Smooth muscle cell (in vitro differentiated cells): ENCODE measurements at regions not wholly inside any gene's neighbourhood (a gene's known extent, or its start where the extent isn't known, plus 50 kb on each side); places are given as distances from the start of the nearest gene placed in this dataset.

Experiments
- DNase-seq: peaks from one replicate; lab custom pipeline; 2025; ENCODE audit not compliant: unreplicated experiment; lab: John Stamatoyannopoulos, UW
- H2AFZ ChIP-seq: fragments of 200-600 bp; sonication (generic); 2 replicates; pipeline ENCODE4 v1.6.0; 2016; ENCODE audit warnings: antibody characterized with exemption, low read depth, mild to moderate bottlenecking
- H3F3A ChIP-seq: fragments of 200-600 bp; sonication (generic); 2 replicates; pipeline ENCODE4 v1.6.0; 2017; ENCODE audit warnings: antibody characterized with exemption, low read depth
- H3K27ac ChIP-seq: fragments of 200-600 bp; sonication (generic); 2 replicates; pipeline ENCODE4 v1.5.1; 2016; ENCODE audit warnings: low read depth, mild to moderate bottlenecking
- H3K27me3 ChIP-seq: fragments of 200-600 bp; sonication (generic); 2 replicates; pipeline ENCODE4 v1.6.1; 2016; ENCODE audit warnings: low read depth, mild to moderate bottlenecking
- H3K36me3 ChIP-seq: fragments of 200-600 bp; sonication (generic); 2 replicates; pipeline ENCODE4 v1.5.1; 2016; ENCODE audit warnings: low read depth
- H3K4me1 ChIP-seq: fragments of 200-600 bp; sonication (generic); 2 replicates; pipeline ENCODE4 v1.5.1; 2016; ENCODE audit warnings: low read depth
- H3K4me2 ChIP-seq: fragments of 200-600 bp; sonication (generic); 2 replicates; pipeline ENCODE4 v1.6.0; 2016; ENCODE audit warnings: mild to moderate bottlenecking
- H3K4me3 ChIP-seq: fragments of 200-600 bp; sonication (generic); 2 replicates; pipeline ENCODE4 v1.5.1; 2016; ENCODE audit warnings: mild to moderate bottlenecking
- H3K79me2 ChIP-seq: fragments of 200-600 bp; sonication (generic); 2 replicates; pipeline ENCODE4 v1.6.0; 2016; ENCODE audit warnings: low read depth, mild to moderate bottlenecking
- H3K9ac ChIP-seq: fragments of 200-600 bp; sonication (generic); 2 replicates; pipeline ENCODE4 v1.6.0; 2016; ENCODE audit warnings: low read depth
- H3K9me3 ChIP-seq: fragments of 200-600 bp; sonication (generic); replicated peaks from 2 replicates; pipeline ENCODE4 v1.5.1; 2016; ENCODE audit warnings: low read depth
- H4K20me1 ChIP-seq: fragments of 200-600 bp; sonication (generic); 2 replicates; pipeline ENCODE4 v1.6.0; 2016; ENCODE audit warnings: low read depth
- CTCF ChIP-seq: fragments of 200-600 bp; sonication (generic); IDR thresholded peaks from 2 replicates; pipeline ENCODE4 v1.5.1; 2017; ENCODE audit warnings: borderline replicate concordance, mild to moderate bottlenecking, antibody characterized with exemption; ENCODE audit not compliant: insufficient read depth, poor library complexity, severe bottlenecking
- WGBS: methylation state at CpG from one replicate; pipeline ENCODE4 v1.1.7; 2016; ENCODE audit warnings: low lambda C conversion rate; 5-methylcytosine and 5-hydroxymethylcytosine counted together

GRCh38 chrX:5015451-5015850, 1213.2 kb downstream of the NLGN4X start:
- Histone ChIP-seq H3K79me2 (no peaks in the 10 kb centered on the region), H3K36me3 (no peaks in the 10 kb centered on the region), H3K4me1 (no peaks in the 10 kb centered on the region), H3K4me3 (no peak overlapping the region), H4K20me1 (no peaks in the 10 kb centered on the region), H3K4me2 (no peak overlapping the region), H3K27me3 (no peaks in the 10 kb centered on the region), H3K27ac (no peak overlapping the region), H3K9me3 (no peaks in the 10 kb centered on the region), H2AFZ (no peak overlapping the region), H3K9ac (no peak overlapping the region), H3F3A (no peaks in the 10 kb centered on the region)
- TF ChIP-seq CTCF = no peak
- DNase-seq = no peak
- WGBS = 88% methylated on average over 2 of the region's 2 CpGs

- 87% methylated on average over 1 of the region's 1 CpG for WGBS
- no peaks in the 10 kb centered on the region for H3F3A ChIP-seq
- TF ChIP-seq CTCF = no peak
- no peak overlapping the region for H3K9ac ChIP-seq
- no peaks in the 10 kb centered on the region for H3K4me1 ChIP-seq
- no peak overlapping the region for H2AFZ ChIP-seq
- H3K36me3 ChIP-seq = no peaks in the 10 kb centered on the region
- no peak overlapping the region for H3K4me3 ChIP-seq
- no peak for DNase-seq
- H3K27ac ChIP-seq = no peak overlapping the region
- no peaks in the 10 kb centered on the region for H3K27me3 ChIP-seq
- no peaks in the 10 kb centered on the region for H3K9me3 ChIP-seq
- H4K20me1 ChIP-seq = no peaks in the 10 kb centered on the region
- H3K79me2 ChIP-seq = no peaks in the 10 kb centered on the region
- H3K4me2 ChIP-seq = no peak overlapping the region
Observed at GRCh38 chrX:4994855-4995254, 1233.8 kb downstream of the NLGN4X start.

- H3K79me2 ChIP-seq = no peaks in the 10 kb centered on the region
- H3K27ac ChIP-seq = no peak overlapping the region
- H3K9me3 ChIP-seq = no peaks in the 10 kb centered on the region
- H3K36me3 ChIP-seq = no peaks in the 10 kb centered on the region
- no peak overlapping the region for H3K9ac ChIP-seq
- no peaks in the 10 kb centered on the region for H3F3A ChIP-seq
- no peaks in the 10 kb centered on the region for H3K27me3 ChIP-seq
- H2AFZ ChIP-seq = no peak overlapping the region
- no peaks in the 10 kb centered on the region for H4K20me1 ChIP-seq
- H3K4me3 ChIP-seq = no peak overlapping the region
- DNase-seq = no peak
- 84% methylated on average over 1 of the region's 1 CpG for WGBS
- H3K4me2 ChIP-seq = no peak overlapping the region
- H3K4me1 ChIP-seq = no peaks in the 10 kb centered on the region
- no peak for TF ChIP-seq CTCF
Observed at GRCh38 chrX:4978613-4979012, 1250.1 kb downstream of the NLGN4X start.

GRCh38 chrX:4971646-4972045, 1257.0 kb downstream of the NLGN4X start:
- H3F3A ChIP-seq = no peaks in the 10 kb centered on the region
- no peaks in the 10 kb centered on the region for H3K79me2 ChIP-seq
- no peaks in the 10 kb centered on the region for H3K4me1 ChIP-seq
- H4K20me1 ChIP-seq = no peaks in the 10 kb centered on the region
- TF ChIP-seq CTCF = no peak
- no peak overlapping the region for H3K9ac ChIP-seq
- H3K4me2 ChIP-seq = no peak overlapping the region
- no peaks in the 10 kb centered on the region for H3K27me3 ChIP-seq
- H3K4me3 ChIP-seq = no peak overlapping the region
- no peaks in the 10 kb centered on the region for H3K36me3 ChIP-seq
- H3K27ac ChIP-seq = no peak overlapping the region
- 67% methylated on average over 2 of the region's 2 CpGs for WGBS
- no peak for DNase-seq
- H2AFZ ChIP-seq = no peak overlapping the region
- no peaks in the 10 kb centered on the region for H3K9me3 ChIP-seq
